ENCODE measurements at regions not wholly inside any gene's neighbourhood (a gene's known extent, or its start where the extent isn't known, plus 50 kb on each side); places are given as distances from the start of the nearest gene placed in this dataset.
"Not testable (repeated sequence)": the region's sequence is repeated elsewhere in the genome, so short reads cannot be mapped to it uniquely, and the experiment has no call there.

DNA sequence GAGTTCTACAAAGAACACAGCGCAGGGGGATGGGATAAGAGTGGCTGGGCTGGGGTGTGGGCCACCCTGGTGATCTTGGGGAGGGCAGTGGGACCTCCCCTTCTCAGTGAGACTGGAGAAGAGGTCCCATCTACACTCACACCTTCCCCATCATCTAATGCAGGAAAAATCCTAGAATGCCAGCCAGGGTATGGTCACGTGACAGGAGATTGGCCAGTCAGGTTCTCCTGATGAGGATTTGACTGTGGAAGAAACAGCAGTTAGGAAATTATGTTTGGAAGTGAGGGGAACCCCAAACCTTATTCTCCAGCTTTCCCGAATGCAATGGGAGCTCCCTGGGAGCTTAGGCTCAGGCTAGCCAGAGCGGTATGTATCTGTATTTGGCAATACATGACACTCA lies 158.8 kb upstream of the GRB10 start:
- Mint-ChIP-seq H3K27me3 (peaks cover 37% of the 10 kb centered on the region), H3K4me1 (ENCODE audit: low read depth) (no peaks in the 10 kb centered on the region), H3K27ac (no peak overlapping the region), H3K9me3 (no peaks in the 10 kb centered on the region), H3K4me3 (no peak overlapping the region), H3K36me3 (ENCODE audit: low read depth) (no peaks in the 10 kb centered on the region)
- DNase-seq, result no peak

DNA sequence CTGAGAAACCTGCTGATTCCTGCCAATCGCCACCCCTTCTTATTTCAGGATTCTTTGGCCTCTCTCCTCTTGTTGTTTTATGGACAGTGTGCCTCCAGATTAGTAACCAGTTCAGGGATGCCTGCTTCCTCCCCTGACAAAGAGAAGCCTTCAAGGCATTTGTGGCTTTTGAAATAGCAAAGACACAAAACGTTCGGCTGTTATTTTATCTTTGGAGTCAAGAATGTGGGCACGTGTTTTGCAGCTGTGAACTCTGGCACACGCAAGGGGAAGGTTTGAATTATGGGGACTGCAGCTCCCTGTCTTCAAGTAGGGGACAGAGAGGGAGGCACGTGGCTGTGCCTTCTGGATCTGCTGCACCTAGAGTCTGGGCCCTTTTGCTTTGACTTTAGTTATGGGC lies 157.9 kb upstream of the GRB10 start:
- H3K9me3 Mint-ChIP-seq, result peaks cover 6% of the 10 kb centered on the region
- H3K27me3 Mint-ChIP-seq, result peaks cover 44% of the 10 kb centered on the region
- H3K27ac Mint-ChIP-seq, result no peak overlapping the region
- DNase-seq, result no peak
- H3K36me3 Mint-ChIP-seq (ENCODE audit: low read depth), result no peaks in the 10 kb centered on the region
- H3K4me1 Mint-ChIP-seq (ENCODE audit: low read depth), result no peaks in the 10 kb centered on the region
- H3K4me3 Mint-ChIP-seq, result no peak overlapping the region

DNA sequence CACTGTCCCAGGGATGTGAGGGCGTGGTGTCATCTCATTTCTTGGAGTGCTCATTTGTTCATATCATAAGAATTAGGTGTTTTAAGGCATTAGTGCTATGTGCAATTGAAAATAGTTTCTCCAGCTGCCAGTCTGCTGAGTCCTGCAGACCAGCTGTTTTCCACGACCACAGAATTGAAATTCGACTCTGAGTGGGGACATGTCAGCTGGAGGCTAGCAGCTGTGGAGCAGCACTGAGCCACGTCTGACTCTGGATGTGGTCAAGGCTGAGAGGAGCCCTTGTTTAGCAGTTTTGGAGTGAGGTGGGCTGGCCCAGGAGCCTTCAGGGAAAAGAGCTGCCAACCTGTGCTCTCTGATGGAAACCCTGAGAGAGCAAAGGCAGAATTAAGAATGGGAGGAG lies 156.3 kb upstream of the GRB10 start:
- H3K9me3 Mint-ChIP-seq, result peaks cover 6% of the 10 kb centered on the region
- peaks cover 44% of the 10 kb centered on the region for H3K27me3 Mint-ChIP-seq
- no peaks in the 10 kb centered on the region for H3K36me3 Mint-ChIP-seq (ENCODE audit: low read depth)
- no peaks in the 10 kb centered on the region for H3K4me1 Mint-ChIP-seq (ENCODE audit: low read depth)
- no peak for DNase-seq
- no peak overlapping the region for H3K4me3 Mint-ChIP-seq
- H3K27ac Mint-ChIP-seq, result no peak overlapping the region

GRCh38 chr7:50937727-50938126 lies 155.0 kb upstream of the GRB10 start:
- Mint-ChIP-seq H3K4me1 (ENCODE audit: low read depth) (no peaks in the 10 kb centered on the region), H3K36me3 (ENCODE audit: low read depth) (no peaks in the 10 kb centered on the region), H3K27ac (no peak overlapping the region), H3K4me3 (no peak overlapping the region), H3K9me3 (peaks cover 6% of the 10 kb centered on the region), H3K27me3 (peaks cover 52% of the 10 kb centered on the region)
- no peak for DNase-seq

DNA sequence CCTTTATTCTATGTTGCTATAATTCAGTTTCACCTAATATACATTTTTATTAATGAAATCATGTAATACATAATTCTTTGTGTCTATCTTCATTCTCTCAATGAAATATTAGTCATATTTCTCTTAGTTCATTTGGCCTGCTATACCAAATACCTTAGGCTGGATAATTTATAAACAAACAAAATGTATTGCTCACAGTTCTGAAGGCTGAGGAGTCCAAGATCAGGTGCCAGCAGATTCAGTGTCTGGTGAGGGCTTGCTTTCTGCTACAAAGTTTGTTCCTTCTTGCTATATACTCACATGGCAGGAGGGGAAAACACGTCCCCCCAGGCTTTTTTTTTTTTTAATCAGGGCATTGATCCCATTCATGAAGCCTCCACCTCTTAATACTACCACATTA lies 143.4 kb upstream of the GRB10 start:
- Mint-ChIP-seq H3K36me3 (ENCODE audit: low read depth) (no peaks in the 10 kb centered on the region), H3K9me3 (no peaks in the 10 kb centered on the region), H3K27me3 (no peaks in the 10 kb centered on the region), H3K4me3 (no peak overlapping the region), H3K4me1 (ENCODE audit: low read depth) (peaks cover 11% of the 10 kb centered on the region), H3K27ac (no peak overlapping the region)
- no peak for DNase-seq

GRCh38 chr7:50923476-50923875 lies 140.8 kb upstream of the GRB10 start:
- no peaks in the 10 kb centered on the region for H3K9me3 Mint-ChIP-seq
- H3K4me1 Mint-ChIP-seq (ENCODE audit: low read depth), result peaks cover 14% of the 10 kb centered on the region
- H3K27ac Mint-ChIP-seq, result no peak overlapping the region
- no peaks in the 10 kb centered on the region for H3K36me3 Mint-ChIP-seq (ENCODE audit: low read depth)
- H3K27me3 Mint-ChIP-seq, result peaks cover 6% of the 10 kb centered on the region
- DNase-seq, result no peak
- no peak overlapping the region for H3K4me3 Mint-ChIP-seq

DNA sequence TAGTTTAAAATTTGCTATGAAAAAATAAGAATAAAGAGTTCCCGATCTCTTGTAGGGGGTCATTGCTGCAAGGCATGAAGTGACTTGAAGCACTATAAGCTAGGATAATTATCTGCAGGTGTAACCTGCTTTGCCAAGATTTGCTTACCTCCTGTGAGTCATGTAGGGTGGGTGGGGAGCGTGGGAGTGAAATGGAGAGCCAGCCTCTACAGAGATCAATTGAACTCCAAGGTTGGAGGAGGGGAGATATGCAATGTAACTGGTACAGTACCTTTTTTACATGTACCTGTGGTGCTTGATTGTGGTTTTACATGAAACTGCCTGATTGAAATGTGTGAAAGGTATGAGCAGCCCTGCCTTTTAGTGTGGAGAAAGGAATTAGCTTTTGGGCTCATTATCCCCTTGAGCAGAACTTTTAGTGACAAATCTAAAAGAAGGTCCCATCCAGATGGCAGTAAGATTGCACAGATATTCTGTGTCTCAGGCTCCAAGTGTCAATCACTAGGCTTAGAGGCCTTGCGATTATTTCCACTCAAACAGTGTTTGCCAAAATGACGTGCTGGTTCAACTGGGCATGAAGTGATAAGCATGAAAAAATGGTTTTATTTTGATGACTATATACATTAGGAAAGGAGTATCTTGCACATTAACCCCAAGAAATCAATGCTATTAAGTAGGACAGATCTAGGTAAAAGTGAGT lies 138.6 kb upstream of the GRB10 start:
- H3K27me3 Mint-ChIP-seq, result peaks cover 9% of the 10 kb centered on the region
- H3K27ac Mint-ChIP-seq, result no peak overlapping the region
- no peaks in the 10 kb centered on the region for H3K9me3 Mint-ChIP-seq
- no peaks in the 10 kb centered on the region for H3K36me3 Mint-ChIP-seq (ENCODE audit: low read depth)
- no peak for DNase-seq
- H3K4me3 Mint-ChIP-seq, result no peak overlapping the region
- H3K4me1 Mint-ChIP-seq (ENCODE audit: low read depth), result peaks cover 14% of the 10 kb centered on the region

GRCh38 chr7:50920031-50920635 lies 137.4 kb upstream of the GRB10 start:
- no peak for DNase-seq
- Mint-ChIP-seq H3K27me3 (peaks cover 9% of the 10 kb centered on the region), H3K9me3 (no peaks in the 10 kb centered on the region), H3K36me3 (ENCODE audit: low read depth) (no peaks in the 10 kb centered on the region), H3K4me3 (no peak overlapping the region), H3K4me1 (ENCODE audit: low read depth) (peaks cover 14% of the 10 kb centered on the region), H3K27ac (no peak overlapping the region)

DNA sequence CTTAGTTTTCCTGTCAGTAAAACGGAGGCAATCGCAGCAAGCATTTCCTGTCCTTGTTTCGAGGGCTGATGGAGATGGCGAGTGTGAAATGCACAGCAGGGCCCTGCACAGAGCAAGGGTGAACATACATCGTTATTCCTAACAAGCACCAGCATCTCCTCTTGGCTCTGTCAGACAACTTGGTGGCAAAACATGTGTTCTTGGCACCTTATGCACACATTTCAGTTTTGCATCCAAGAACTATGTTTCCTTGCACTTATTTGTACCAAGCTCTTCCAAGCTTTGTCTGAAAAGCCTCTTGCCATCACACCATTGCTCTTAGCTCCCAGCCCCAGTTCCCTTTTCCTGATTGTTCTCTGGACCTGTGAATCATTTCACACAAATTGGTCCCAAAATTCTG lies 132.9 kb upstream of the GRB10 start:
- H3K27me3 Mint-ChIP-seq, result peaks cover 9% of the 10 kb centered on the region
- no peak overlapping the region for H3K4me3 Mint-ChIP-seq
- no peaks in the 10 kb centered on the region for H3K36me3 Mint-ChIP-seq (ENCODE audit: low read depth)
- H3K9me3 Mint-ChIP-seq, result no peaks in the 10 kb centered on the region
- no peak for DNase-seq
- H3K4me1 Mint-ChIP-seq (ENCODE audit: low read depth), result no peaks in the 10 kb centered on the region
- no peak overlapping the region for H3K27ac Mint-ChIP-seq

DNA sequence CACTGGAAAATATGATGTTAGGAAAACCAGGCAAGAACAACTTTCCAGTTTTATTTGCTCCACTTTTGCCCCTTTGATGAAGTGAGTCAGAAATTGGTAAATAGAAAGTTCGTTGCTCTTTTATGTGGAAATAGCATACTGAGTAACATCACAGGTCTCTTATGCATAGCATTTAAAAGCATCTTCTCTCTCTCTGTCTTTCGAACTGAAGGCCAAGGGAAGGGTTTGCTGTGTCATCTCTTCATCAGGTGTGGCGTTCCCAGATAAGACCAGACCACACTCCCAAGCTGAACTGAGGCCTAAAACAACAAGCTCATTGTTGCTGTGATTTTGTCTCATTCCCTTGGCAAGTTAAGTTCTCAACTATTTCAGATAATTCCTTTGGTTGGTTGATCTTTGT lies 131.8 kb upstream of the GRB10 start:
- peaks cover 5% of the 10 kb centered on the region for H3K27me3 Mint-ChIP-seq
- DNase-seq, result no peak
- no peaks in the 10 kb centered on the region for H3K36me3 Mint-ChIP-seq (ENCODE audit: low read depth)
- no peak overlapping the region for H3K27ac Mint-ChIP-seq
- H3K4me1 Mint-ChIP-seq (ENCODE audit: low read depth), result no peaks in the 10 kb centered on the region
- H3K4me3 Mint-ChIP-seq, result no peak overlapping the region
- H3K9me3 Mint-ChIP-seq, result no peaks in the 10 kb centered on the region

- Mint-ChIP-seq H3K36me3 (ENCODE audit: low read depth) (no peaks in the 10 kb centered on the region), H3K9me3 (peaks cover 8% of the 10 kb centered on the region), H3K4me3 (no peak overlapping the region), H3K4me1 (ENCODE audit: low read depth) (no peaks in the 10 kb centered on the region), H3K27me3 (peaks cover 10% of the 10 kb centered on the region), H3K27ac (no peak overlapping the region)
- DNase-seq, result no peak
Measured at GRCh38 chr7:50908628-50909290, 126.1 kb upstream of the GRB10 start.

DNA sequence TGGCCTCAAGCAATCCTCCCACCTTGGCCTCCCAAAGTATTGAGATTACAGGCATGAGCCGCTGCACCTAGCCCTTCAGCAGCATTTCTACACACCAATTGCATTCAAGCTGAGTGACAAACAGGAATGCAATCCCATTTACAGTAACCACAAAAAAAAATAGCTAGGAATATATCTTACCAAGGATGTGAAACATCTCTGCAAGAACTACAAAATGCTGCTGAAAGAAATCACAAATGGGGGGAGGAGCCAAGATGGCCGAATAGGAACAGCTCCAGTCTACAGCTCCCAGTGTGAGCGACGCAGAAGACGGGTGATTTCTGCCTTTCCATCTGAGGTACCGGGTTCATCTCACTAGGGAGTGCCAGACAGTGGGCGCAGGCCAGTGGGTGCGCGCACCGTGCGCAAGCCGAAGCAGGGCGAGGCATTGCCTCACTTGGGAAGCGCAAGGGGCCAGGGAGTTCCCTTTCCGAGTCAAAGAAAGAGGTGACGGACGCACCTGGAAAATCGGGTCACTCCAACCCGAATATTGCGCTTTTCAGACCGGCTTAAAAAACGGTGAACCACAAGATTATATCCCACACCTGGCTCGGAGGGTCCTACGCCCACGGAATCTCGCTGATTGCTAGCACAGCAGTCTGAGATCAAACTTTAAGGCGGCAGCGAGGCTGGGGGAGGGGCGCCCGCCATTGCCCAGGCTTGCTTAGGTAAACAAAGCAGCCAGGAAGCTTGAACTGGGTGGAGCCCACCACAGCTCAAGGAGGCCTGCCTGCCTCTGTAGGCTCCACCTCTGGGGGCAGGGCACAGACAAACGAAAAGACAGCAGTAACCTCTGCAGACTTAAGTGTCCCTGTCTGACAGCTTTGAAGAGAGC lies 116.1 kb upstream of the GRB10 start:
- H3K36me3 Mint-ChIP-seq (ENCODE audit: low read depth); H3K9me3 Mint-ChIP-seq; H3K4me1 Mint-ChIP-seq (ENCODE audit: low read depth); H3K4me3 Mint-ChIP-seq; H3K27ac Mint-ChIP-seq; DNase-seq: not testable (repeated sequence)
- peaks cover 28% of the 10 kb centered on the region for H3K27me3 Mint-ChIP-seq

DNA sequence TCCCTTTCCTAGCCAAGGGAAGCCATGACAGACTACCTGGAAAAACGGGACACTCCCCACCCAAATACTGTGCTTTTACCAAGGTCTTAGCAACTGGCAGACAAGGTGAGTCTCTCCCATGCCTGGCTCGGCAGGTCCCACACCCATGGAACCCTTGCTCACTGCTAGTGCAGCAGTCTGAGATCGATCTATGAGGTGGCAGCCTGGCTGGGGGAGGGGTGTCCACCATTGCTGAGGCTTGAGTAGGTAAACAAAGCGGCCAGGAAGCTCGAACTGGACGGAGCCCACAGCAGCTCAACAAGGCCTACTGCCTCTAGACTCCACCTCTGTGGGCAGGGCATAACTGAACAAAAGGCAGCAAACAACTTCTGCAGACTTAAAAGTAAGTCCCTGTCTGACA lies 104.4 kb upstream of the GRB10 start:
- peaks cover 14% of the 10 kb centered on the region for H3K27me3 Mint-ChIP-seq
- DNase-seq; H3K27ac Mint-ChIP-seq; H3K4me1 Mint-ChIP-seq (ENCODE audit: low read depth); H3K36me3 Mint-ChIP-seq (ENCODE audit: low read depth); H3K9me3 Mint-ChIP-seq; H3K4me3 Mint-ChIP-seq: not testable (repeated sequence)

- Mint-ChIP-seq H3K4me1 (ENCODE audit: low read depth) (no peaks in the 10 kb centered on the region), H3K4me3 (no peak overlapping the region), H3K9me3 (no peaks in the 10 kb centered on the region), H3K36me3 (ENCODE audit: low read depth) (no peaks in the 10 kb centered on the region), H3K27ac (no peak overlapping the region), H3K27me3 (peaks cover 36% of the 10 kb centered on the region)
- no peak for DNase-seq
Measured at GRCh38 chr7:50872437-50872836, 89.7 kb upstream of the GRB10 start.

Measured in activated T-cell treated with anti-CD3 and anti-CD28 coated beads, Interleukin-2, amount 50 U/mL, for 24 hours (primary cell).